HG03097 (cell line): ENCODE measurements at regions not wholly inside any gene's neighbourhood (a gene's known extent, or its start where the extent isn't known, plus 50 kb on each side); places are given as distances from the start of the nearest gene placed in this dataset.

Experiments used
- ATAC-seq: cut with Tn5 transposase; IDR thresholded peaks from one replicate; pipeline ENCODE4 v1.9.1; 2021; ENCODE audit not compliant: unreplicated experiment, low FRiP score

GRCh38 chr9:19947996-19948395, 159.2 kb upstream of the SLC24A2 start:
- no peak for ATAC-seq

DNA sequence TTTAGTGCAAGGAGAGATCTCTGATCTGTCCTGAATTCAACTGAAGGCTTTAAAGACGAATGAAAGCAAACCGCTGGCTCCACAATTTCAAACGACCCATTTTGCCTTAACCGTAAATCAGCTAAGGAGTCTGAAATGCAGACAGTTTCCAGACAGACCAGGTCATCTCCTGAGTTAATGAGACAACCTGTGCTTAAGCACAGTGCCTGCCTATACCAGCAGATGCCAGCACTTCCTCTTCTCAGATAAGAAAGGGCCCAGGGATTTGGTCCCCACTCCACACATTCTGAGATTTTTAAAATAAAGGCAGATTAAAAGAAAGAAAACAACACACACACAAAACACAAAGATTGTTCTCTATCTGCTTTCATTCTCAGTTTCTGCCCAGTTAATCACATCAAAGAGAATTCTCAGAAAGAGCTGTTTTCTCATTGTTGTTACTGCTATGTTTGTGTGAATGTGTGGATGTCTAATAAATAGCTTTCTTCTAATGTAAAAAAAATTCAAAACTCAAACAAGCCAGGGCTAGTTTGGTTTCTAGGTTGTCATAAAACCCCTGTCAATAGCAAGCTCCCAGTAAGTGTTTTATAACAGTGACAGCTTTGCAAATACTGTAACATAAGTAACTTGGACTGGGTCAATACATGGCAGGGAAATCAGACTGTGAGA, 157.7 kb upstream of the SLC24A2 start:
- ATAC-seq = no peak

- no peak for ATAC-seq
Observed at GRCh38 chr9:19941874-19942273, 153.0 kb upstream of the SLC24A2 start.

DNA sequence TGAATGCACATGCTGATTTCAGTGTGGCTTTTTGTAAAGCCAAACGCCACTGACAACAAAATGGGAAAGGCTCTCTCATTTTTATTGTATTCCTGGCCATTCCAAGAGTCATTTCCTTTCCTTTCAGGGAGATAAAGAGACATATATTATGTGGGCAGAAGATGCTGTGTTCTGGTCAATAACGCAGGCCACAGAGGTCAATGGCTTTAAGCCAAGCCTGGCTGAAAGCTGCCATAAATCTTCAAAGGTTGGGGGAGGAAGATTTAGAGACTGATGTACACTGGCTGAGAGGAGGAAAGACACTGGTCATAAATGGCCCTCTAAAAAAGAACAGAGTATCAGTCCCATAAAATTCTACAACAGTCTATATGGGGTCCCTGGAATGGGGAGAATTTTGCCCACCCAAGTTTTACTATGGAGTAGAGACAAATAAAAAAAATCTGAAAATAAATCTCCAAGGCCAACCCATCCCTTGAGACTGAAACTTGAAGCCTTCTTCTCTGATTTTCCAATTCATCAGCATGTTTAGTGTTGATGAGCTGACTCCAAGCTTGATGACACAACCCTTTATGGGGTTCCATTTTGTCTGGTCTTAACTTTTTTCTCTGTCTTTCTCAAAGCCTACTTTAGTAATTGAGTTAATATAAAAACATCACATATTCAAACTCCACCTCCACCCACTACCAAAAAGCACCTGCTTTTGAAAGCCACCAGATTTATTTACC, 152.1 kb upstream of the SLC24A2 start:
- ATAC-seq = no peak

DNA sequence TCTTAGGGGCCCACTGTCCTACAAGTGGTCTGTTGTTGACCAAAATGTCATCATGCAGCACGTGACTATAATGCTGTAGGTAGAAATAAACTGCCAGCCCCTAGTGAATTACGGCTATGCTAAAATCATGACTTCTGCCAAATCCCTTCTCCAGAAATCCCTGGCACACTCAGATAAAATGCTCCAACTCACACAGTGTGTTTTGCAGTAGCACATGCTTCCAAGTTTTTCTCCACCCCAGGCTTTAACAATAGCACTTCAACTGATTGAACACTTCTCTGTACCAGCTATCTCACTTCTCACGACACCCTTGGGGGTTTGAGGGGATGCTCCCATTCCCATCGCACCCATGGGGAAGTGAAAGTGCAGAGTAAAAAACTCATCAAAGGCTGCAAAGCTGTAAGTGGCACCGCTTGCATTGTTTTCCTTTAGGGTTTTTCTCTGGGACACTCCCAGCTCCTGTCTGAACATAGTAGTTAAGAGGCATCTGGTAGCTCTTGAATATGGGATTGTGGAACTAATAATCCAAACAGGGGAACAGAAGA, 151.0 kb upstream of the SLC24A2 start:
- ATAC-seq = no peak

- no peak for ATAC-seq
Observed at GRCh38 chr9:19938990-19939733, 150.3 kb upstream of the SLC24A2 start.

DNA sequence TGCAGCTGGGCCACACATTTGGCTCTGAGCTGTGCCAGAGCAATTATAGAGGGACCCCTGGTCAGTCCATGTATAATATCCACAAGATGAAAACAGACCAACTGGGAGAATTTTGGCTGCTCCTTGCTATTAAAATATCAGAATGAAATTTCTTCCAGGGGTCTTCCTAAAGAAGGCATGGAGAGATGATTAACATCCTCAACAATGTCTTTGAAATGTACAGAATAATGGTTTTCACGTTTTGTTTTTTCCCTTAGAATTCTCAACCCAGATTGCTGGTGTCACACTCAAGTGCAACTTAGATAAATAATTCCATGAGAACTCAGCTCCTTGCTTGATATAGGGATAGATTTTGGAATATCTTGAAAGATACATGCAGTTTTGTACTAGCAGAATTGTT, 148.3 kb upstream of the SLC24A2 start:
- no peak for ATAC-seq

DNA sequence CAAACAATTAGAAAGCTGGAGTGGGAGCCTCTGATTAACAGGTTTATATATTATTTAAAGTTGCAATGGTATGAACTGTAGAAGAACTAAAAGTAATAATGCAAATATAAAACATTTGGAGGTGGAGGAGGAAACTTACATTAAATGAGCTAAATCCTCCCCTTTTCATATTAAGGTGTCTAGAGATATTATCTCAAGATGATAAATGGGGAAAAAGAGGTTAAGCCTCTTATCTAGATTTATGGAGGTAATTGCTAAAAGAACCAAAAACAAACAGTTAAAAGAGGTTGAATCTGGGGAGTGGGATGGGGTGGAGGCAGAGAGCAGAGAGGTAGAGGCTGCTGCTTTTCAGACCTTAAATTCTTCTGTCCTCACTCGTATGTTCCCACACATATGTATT, 147.8 kb upstream of the SLC24A2 start:
- no peak for ATAC-seq

- no peak for ATAC-seq
Observed at GRCh38 chr9:19935422-19935821, 146.6 kb upstream of the SLC24A2 start.

- ATAC-seq = no peak
Observed at GRCh38 chr9:19934301-19934871, 145.5 kb upstream of the SLC24A2 start.

DNA sequence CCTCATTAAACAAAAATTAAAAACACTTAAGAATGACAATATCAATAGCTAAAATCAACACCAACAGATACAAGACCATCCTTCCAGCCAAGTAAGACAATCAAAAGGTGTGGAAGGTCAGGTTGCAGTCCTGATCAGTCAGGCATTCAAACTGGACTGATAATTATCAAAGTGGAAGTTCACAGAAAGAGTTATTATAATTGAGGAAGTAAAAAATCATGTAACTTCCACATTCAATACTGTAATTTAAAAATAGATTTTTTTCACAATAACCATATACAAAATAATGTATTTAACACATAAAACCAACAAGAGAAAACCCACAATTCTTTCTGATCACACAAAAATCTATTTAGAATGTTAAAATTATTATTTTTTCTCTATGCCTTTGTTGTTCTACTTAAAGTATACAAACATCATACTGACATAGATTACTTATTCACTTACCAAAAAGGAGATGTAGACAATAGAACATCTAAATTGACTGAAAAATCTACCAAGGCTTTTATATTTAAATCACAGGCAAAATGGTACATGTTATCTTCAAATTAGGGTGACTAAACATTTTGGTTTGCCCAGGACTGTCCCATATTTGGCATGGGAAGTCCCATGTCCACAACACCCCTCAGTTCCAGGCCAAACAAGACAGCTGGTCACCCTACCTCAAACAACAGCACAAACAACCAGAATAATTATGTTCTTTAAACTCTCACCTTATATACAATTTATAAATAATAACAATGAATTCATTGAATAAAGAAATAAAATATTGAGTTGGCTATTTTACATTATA, 142.5 kb upstream of the SLC24A2 start:
- ATAC-seq = no peak

DNA sequence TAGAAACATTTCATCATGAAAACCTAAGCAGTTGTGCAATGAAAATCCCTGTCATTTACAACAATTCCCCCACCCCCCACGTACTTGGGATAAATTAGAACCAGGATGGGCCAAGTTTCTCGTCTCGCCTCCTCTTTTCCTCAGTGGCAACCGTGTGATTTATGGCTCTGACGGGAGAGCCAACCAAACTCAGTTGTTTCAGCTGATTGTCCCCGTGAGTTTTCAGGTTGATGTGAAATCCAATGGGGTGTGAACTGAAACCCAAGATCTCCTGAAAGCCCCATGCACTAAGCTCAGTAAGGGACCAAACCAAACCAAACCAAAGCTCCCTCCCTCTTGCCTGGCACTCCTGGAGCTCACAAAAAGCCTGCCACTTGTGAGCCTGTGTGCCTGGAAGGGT, 138.7 kb upstream of the SLC24A2 start:
- no peak for ATAC-seq

GRCh38 chr9:19926774-19927173, 137.9 kb upstream of the SLC24A2 start:
- ATAC-seq = no peak

DNA sequence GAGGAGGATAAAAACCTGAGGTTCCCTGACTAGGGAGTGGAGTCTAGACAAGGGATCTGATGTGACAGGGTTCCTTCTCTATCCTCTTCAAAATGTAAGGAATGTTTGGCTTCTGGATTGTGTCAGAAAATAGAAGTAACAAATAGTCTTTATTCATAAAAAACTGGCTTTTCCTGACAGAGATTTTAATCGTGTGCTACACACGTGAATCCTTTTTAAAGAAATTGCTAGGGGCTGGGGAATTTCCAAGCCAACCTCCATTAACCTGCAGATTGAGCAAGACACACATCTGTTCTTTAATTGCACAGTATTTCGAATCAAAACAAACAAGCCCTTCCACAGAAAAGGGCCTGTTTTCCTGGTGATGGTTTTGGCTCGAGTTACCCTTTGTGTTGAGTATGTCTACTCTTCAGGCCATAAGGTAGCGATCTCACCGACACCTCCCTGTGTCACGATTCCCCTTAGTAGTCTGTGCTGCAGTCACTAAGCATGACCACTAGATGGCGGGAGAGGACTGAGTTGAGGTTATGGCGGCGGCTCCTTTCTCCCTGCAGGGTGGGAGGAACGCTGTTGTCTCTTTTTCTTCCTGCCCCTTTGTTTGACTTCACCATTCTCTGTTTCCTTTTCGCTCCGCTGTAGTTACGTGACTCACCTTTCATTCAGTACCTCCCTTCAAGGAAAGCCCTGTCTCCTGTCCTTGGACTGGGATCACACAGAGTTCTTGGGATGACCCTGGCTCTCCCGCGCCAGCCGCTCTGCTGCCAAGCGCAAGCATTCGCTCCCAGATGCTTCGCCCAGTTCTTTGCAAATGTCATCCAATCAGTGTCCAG, 137.1 kb upstream of the SLC24A2 start:
- ATAC-seq = peak; percentile 93

- ATAC-seq = no peak
Observed at GRCh38 chr9:19924080-19924479, 135.2 kb upstream of the SLC24A2 start.

- no peak for ATAC-seq
Observed at GRCh38 chr9:19922476-19923118, 133.8 kb upstream of the SLC24A2 start.

DNA sequence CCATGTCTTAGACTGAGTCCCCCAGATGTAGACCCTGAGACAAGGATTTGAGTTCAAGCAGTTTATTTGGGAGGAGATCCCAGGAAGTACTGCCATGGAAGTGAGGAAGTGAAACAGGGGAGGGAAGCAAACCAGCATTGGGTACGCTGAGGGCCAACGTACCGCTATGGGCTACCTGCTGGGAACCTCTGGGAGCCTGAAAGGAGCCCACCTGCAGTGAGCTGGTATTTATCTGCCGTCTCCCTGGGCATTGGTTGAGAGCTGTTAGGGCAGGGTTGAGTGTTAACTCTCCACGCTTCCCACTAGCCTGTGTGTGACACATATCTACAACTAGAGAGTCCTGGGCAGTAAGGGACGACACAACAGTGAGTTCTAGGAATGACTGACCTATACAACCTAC, 131.6 kb upstream of the SLC24A2 start:
- no peak for ATAC-seq

- no peak for ATAC-seq
Observed at GRCh38 chr9:19918630-19919029, 129.8 kb upstream of the SLC24A2 start.

- ATAC-seq = no peak
Observed at GRCh38 chr9:19914044-19914443, 125.2 kb upstream of the SLC24A2 start.
